Osteoblast (primary cell): ENCODE measurements at regions not wholly inside any gene's neighbourhood (a gene's known extent, or its start where the extent isn't known, plus 50 kb on each side); places are given as distances from the start of the nearest gene placed in this dataset.

Experiments
- DNase-seq: peaks from one replicate; pipeline ENCODE4 v3.0.0; 2011; ENCODE audit warnings: low spot score, mixed read lengths; ENCODE audit not compliant: insufficient read length; ENCODE audit errors: missing footprints
- H2AFZ ChIP-seq: 2 replicates; pipeline ENCODE4 v1.6.0; 2011; ENCODE audit warnings: mild to moderate bottlenecking, low read length
- H3K27ac ChIP-seq: 2 replicates; pipeline ENCODE4 v1.5.1; 2011; ENCODE audit warnings: mild to moderate bottlenecking, low read depth, low read length, moderate library complexity
- H3K27me3 ChIP-seq: 2 replicates; pipeline ENCODE4 v1.6.0; 2012; ENCODE audit warnings: mild to moderate bottlenecking, control low read depth, inconsistent platforms, low read length, moderate library complexity; ENCODE audit not compliant: insufficient read depth
- H3K36me3 ChIP-seq: 2 replicates; pipeline ENCODE4 v1.5.1; 2011; ENCODE audit warnings: mild to moderate bottlenecking, low read length, control low read depth, moderate library complexity; ENCODE audit not compliant: insufficient read depth
- H3K4me1 ChIP-seq: 2 replicates; pipeline ENCODE4 v1.5.1; 2011; ENCODE audit warnings: mild to moderate bottlenecking, low read length, control low read depth, moderate library complexity; ENCODE audit not compliant: insufficient read depth
- H3K4me2 ChIP-seq: 2 replicates; pipeline ENCODE4 v1.6.0; 2011; ENCODE audit warnings: mild to moderate bottlenecking, low read length; ENCODE audit not compliant: insufficient read depth
- H3K4me3 ChIP-seq: fragments of 200-600 bp; sonication (generic); 3 replicates; pipeline ENCODE4 v1.5.1; 2012; ENCODE audit warnings: mild to moderate bottlenecking, low read length, inconsistent platforms; ENCODE audit not compliant: insufficient read depth
- H3K79me2 ChIP-seq: 2 replicates; pipeline ENCODE4 v1.6.0; 2012; ENCODE audit warnings: mild to moderate bottlenecking, low read length, control low read depth, inconsistent platforms; ENCODE audit not compliant: insufficient read depth
- H3K9me3 ChIP-seq: 2 replicates; pipeline ENCODE4 v1.5.1; 2011; ENCODE audit warnings: low read depth, low read length, control low read depth
- H4K20me1 ChIP-seq: 2 replicates; pipeline ENCODE4 v1.6.0; 2012; ENCODE audit warnings: mild to moderate bottlenecking, low read length, control low read depth; ENCODE audit not compliant: insufficient read depth
- TF ChIP-seq, protein P1 (sequence below): IDR thresholded peaks from 2 replicates; pipeline ENCODE4 v1.5.1; 2011; ENCODE audit warnings: mild to moderate bottlenecking, low read depth, low read length, moderate library complexity; ENCODE audit errors: extremely low read depth

DNA sequence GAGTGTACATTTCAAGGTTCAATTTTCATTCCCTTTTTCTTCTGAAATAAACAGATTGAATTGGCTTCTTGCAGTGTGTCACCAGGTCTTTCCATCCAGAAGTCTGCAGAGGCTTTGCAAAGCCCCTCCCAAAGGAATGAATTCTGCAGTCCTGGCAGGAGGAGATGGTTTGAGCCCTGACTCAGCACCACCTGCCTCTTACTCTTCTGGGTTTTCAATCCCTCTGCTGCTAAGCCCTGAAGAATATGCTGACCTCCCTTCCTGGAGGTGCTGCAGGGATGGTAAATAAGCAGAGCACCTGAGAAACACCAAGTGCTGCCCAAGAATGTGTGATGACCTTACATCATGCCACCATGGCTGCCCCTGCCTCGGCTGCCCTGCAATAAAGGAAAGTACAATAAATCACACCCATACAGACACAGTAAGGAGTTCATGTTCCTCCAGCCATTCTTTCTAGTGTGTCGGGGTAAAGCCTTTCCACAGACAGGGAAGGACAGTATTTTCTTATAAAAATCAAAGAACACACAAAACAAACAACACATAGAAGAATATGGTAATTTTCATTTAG, 209.2 kb downstream of the ZNF326 start:
- DNase-seq: no peak
- no peak overlapping the region for H2AFZ ChIP-seq
- no peaks in the 10 kb centered on the region for H3K36me3 ChIP-seq
- H3K4me3 ChIP-seq: no peak overlapping the region
- H4K20me1 ChIP-seq: no peaks in the 10 kb centered on the region
- no peaks in the 10 kb centered on the region for H3K27me3 ChIP-seq
- no peaks in the 10 kb centered on the region for H3K79me2 ChIP-seq
- TF ChIP-seq, protein P1, sequence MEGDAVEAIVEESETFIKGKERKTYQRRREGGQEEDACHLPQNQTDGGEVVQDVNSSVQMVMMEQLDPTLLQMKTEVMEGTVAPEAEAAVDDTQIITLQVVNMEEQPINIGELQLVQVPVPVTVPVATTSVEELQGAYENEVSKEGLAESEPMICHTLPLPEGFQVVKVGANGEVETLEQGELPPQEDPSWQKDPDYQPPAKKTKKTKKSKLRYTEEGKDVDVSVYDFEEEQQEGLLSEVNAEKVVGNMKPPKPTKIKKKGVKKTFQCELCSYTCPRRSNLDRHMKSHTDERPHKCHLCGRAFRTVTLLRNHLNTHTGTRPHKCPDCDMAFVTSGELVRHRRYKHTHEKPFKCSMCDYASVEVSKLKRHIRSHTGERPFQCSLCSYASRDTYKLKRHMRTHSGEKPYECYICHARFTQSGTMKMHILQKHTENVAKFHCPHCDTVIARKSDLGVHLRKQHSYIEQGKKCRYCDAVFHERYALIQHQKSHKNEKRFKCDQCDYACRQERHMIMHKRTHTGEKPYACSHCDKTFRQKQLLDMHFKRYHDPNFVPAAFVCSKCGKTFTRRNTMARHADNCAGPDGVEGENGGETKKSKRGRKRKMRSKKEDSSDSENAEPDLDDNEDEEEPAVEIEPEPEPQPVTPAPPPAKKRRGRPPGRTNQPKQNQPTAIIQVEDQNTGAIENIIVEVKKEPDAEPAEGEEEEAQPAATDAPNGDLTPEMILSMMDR: no peak
- H3K9me3 ChIP-seq: no peaks in the 10 kb centered on the region
- no peaks in the 10 kb centered on the region for H3K4me1 ChIP-seq
- H3K27ac ChIP-seq: no peak overlapping the region
- no peak overlapping the region for H3K4me2 ChIP-seq

DNA sequence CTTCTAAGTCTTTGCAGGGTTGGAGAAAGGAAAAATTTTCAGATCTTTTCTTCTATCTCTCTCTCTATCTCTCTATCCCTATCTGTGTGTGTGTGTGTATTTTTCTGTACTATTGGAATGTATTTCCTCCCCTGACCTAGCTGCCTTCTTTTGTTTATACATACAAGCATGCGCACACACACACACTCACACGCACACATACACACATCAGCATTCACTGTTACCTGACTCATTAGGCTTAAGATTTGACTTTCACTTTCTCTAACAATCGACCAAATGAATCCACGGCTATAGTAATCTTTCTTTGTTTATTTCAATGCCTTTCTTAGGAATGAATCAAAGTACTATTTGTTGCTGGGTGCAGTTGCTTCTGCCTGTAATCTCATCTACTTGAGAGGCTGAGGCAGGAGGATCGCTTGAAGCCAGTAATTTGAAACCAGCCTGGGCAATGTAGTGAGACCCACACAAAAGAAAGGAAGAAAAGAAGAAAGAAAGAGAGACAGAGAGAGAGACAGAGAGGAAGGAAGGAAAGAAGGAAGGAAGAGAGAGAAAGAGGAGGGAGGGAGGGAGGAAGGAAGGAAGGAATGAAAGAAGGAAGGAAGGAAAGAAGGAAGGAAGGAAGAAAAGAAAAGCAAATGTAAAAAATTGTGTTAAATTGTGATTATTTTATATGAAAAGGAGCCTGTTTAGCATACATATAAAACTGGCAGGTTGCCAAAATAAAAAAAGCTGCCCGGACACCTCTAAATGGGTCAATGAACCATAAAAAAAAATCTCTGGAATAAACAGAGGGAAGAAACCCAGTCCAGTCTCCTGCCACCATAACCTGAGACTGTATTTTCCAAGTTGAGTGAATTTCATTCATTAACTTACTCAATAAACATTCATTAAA, 206.8 kb downstream of the ZNF326 start:
- TF ChIP-seq, protein P1: no peak
- Histone ChIP-seq H3K27ac (no peak overlapping the region), H3K9me3 (no peaks in the 10 kb centered on the region), H3K36me3 (no peaks in the 10 kb centered on the region), H2AFZ (no peak overlapping the region), H4K20me1 (no peaks in the 10 kb centered on the region), H3K4me3 (no peak overlapping the region), H3K4me2 (peak overlapping the region; percentile 15), H3K79me2 (no peaks in the 10 kb centered on the region), H3K4me1 (no peaks in the 10 kb centered on the region), H3K27me3 (no peaks in the 10 kb centered on the region)
- no peak for DNase-seq

DNA sequence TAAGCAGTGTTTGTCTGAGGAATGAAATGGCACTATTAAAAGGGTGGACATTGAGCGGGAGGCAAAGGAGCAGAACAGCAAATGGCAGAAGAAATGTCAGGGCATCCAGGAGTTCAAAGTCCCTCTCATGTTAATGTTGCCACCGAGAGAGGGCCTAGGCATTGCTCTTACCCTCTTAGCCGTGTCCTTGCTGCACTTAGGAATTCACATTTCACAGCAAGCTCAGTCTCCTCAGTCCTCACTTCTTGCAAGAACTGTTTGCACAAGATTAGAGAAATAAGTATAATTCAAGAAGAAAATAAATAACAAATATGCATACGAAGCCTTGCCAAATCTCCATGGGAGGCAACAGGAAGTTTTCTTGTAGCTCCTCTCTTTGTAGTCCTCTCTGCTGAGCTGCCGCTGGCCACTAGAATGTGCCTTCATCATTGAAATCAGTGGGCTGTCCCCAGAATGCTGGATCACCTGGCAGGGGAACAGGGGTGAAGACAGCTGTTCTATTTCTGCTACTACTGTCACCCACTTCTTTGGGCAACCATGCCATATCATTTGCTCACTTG, 205.8 kb downstream of the ZNF326 start:
- Histone ChIP-seq H3K79me2 (no peaks in the 10 kb centered on the region), H3K27ac (no peak overlapping the region), H3K27me3 (no peaks in the 10 kb centered on the region), H3K4me3 (no peak overlapping the region), H3K4me2 (no peak overlapping the region), H3K9me3 (no peaks in the 10 kb centered on the region), H3K36me3 (no peaks in the 10 kb centered on the region), H3K4me1 (no peaks in the 10 kb centered on the region), H4K20me1 (no peaks in the 10 kb centered on the region), H2AFZ (no peak overlapping the region)
- DNase-seq: no peak
- TF ChIP-seq, protein P1: no peak

DNA sequence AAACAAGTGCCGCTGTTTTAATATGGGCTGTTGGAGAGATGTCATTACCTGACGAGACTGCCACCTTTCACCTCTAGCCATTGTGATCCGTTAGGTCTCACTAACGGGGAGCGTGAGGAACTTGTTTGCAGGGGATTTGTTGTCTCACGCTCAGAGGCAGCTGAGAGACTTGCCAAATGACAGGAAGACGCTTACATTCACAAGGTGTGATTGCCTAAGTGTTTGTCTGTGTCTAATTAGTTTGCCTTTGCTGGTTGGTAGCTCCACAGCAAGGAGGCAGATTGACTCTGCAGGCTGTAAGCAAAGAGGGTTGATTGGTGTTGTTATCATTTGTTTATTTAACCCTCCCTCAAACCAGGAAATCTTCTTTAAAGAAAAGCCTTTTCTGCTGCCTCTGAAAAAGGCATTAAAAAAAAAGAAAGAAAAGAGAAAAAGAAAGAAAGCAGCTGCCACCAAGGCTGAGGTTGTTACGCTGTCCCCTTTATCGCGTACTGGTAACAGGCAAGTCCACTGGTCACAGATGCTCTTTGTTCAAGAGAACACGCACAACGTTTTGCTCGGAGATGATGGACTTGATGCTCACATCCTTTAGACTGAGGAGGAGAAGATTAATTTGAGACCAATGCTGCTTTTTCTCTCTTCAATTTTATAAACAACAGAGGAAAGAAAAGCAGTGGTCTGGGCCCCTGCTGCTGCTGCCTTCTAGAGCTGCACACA, 203.9 kb downstream of the ZNF326 start:
- no peak overlapping the region for H3K4me3 ChIP-seq
- H3K27ac ChIP-seq: no peak overlapping the region
- no peaks in the 10 kb centered on the region for H3K36me3 ChIP-seq
- H4K20me1 ChIP-seq: no peaks in the 10 kb centered on the region
- no peak for DNase-seq
- no peaks in the 10 kb centered on the region for H3K79me2 ChIP-seq
- H3K9me3 ChIP-seq: no peaks in the 10 kb centered on the region
- H3K4me1 ChIP-seq: no peaks in the 10 kb centered on the region
- TF ChIP-seq, protein P1: no peak
- no peak overlapping the region for H3K4me2 ChIP-seq
- no peak overlapping the region for H2AFZ ChIP-seq
- no peaks in the 10 kb centered on the region for H3K27me3 ChIP-seq
